NCI-H82 treated with DMSO at 0.1 percent for 48 hours (cell line): ENCODE measurements at regions not wholly inside any gene's neighbourhood (a gene's known extent, or its start where the extent isn't known, plus 50 kb on each side); places are given as distances from the start of the nearest gene placed in this dataset.
"Not testable (repeated sequence)": the region's sequence is repeated elsewhere in the genome, so short reads cannot be mapped to it uniquely, and the experiment has no call there.

Experiments
- DNase-seq: peaks from one replicate; lab custom pipeline; 2025; ENCODE audit not compliant: unreplicated experiment; lab: John Stamatoyannopoulos, UW

DNA sequence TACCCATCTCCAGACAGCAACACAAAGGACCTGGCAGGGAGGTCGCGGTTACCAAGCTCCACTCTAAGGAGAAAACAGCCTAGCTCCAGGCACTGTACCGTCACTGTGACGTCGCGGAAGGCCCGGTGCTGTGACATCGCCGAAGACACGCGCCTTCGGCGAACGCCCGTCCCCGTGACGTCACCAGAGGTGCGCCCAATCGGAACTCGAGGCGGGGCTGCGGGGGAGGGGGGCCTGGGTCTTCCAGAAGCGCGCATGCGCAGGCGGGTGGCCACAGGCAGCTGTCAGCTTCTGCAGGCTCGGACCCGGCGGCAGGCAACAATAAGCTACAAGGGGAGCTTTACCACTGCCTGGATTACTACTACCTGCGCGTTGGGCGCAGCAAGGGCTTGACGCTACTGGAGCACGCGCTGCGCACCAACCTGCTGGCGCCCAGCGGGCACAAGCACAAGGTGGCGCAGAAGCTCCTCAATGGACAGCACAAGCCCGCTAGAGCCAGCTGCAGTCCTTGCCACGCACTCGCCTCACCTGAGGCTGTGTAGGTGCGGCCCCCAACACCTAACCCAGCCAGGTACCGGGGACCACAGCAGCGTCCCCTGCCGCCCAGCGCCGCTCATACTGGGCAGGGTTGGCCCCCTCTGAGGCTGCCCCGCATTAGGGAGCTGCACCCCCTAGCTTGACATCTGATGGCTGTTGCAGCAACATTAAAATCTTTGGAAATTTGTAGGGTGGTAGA is 208.4 kb downstream of the TPST1 start:
- DNase-seq, result no peak

DNA sequence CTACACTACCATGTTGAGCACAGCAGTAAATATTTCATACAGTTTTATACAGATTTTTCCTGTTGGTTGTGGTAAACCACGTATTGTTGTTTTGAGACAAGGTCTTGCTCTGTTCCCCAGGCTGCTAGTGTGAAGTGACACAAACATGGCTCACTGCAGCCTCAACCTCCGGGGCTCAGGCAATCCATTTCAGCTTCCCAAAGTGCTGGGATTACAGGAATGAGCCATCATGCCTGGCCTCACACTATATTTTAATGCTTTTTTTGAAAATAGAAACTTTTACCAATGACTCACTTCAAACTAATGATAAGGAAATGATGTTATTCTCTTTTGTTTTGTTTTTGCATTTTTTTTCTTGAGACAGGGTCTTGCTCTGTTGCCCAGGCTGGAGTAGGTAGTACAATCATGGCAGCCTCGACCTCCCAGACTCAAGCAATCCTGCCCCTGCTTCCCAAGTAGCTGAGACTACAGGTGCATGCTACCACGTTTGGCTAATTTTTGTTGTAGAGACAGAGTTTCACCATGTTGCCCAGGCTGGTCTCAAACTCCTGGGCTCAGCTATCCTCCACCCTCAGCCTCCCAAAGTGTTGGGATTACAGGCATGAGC is 210.6 kb downstream of the TPST1 start:
- DNase-seq, result no peak

DNA sequence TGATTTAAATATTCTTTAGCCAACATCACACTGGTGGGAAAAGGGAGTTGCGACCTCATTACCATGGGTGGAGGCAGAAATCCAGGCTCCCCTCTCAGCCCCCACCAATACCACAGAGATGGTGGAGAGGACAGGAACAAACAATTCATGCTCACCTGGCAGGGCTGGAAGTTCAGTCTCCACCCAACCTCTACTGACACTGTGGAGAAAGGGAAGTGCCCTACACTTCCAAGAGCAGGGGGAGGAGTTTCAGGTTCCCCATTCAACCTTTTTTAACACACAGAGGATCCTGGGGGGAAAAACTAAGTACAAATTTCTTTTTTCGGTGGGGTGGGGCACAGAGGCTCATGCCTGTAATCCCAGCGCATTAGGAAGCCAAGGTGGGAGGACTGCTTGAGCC is 210.1 kb upstream of the KCTD7 start:
- no peak for DNase-seq

DNA sequence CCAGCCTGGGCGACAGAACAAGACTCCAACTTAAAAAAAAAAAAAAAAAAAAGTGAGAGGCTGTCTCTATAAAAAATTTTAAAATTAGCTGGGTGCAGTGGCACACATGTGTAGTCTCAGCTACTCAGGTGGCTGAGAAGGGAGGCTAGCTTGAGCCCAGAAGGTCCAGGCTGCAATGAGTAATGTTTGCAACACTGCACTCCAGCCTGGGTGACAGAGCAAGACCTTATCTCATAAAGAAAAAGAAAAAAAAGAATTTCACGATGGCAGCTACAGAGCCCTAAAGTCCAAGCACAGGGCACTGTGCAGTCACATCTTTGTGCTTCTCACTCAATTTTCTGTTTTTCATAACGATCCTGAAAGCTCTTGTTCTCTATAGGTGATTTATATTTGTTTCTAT is 209.5 kb upstream of the KCTD7 start:
- DNase-seq, result no peak

DNA sequence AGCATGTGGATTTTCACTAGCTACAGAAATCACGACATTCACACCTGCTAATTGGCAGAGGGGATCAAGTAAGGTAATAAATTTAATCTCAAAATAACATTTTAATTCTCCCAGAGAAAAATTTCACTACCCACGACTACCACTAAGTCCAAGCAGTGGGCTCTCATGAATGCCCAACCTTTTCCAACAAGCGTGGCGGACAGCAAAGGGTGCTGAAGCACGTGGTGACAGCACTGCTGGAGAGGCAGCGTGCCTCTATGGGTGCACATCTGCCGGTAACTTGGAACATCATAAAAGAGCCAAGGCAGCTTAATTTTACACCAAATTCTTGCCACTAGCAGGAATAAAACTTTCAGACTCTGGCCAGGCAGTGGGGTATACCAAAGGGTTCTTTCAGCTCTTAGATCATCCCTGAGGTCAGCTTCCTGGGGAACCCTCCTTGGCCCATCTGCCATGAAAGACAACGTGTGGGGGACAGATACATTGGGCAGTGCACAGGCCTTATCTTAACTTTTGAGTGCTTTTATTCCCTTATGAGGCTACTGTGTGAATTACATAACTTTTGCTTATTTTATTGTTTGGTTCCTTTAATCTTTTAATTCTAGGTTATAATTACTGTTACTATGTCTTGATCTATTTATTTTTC is 206.7 kb upstream of the KCTD7 start:
- DNase-seq, result no peak

DNA sequence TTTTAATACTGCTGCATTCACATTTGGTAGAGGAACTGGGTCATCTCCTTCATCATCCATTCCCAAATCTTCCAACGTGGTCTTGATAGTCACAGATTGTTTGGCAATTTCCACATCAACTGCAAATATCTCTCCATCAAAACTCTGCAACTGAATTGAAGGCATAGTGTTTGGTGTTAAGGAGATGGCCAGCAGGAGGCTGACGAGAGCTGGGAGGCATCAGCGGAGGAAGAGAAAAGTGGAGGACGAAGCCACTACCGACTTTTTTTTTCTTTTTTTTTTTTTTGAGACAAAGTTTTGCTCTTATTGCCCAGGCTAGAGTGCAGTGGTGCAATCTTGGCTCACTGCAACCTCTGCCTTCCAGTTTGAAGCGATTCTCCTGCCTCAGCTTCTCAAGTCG is 205.0 kb upstream of the KCTD7 start:
- DNase-seq, result no peak

GRCh38 chr7:66426332-66426731 is 202.3 kb upstream of the KCTD7 start:
- no peak for DNase-seq

GRCh38 chr7:66426996-66427395 is 201.7 kb upstream of the KCTD7 start:
- DNase-seq, result no peak

GRCh38 chr7:66427956-66428355 is 200.7 kb upstream of the KCTD7 start:
- DNase-seq, result no peak

DNA sequence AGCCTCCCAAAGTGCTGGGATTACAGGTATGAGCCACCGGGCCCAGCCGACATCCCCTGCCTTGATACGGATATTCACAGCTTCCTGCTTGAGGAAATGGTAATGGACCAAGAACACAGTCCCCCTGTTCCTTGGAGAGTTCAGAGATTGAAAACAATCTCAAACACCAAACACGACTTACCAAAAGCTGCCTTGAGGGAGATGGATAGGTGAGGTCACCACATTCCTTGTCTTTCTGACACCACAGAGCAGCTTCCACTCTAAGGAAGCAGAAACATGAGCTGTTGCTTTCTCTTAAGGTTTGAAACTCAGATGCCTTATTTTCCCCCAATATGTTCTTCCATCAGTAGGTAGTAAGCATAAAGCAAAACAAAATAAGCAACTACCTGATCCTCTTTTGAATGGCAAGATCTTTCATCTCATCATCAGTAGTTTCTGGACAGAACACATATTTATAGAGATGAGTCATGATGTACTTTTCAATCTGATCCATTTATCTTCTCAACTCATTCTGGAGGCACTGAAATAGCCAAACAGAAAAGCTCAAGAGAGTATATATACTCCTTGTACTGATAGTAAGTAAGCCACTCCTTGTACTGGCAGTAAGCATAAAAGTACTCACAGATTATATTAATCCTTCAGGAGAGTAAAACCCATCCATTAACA is 199.1 kb upstream of the KCTD7 start:
- no peak for DNase-seq

DNA sequence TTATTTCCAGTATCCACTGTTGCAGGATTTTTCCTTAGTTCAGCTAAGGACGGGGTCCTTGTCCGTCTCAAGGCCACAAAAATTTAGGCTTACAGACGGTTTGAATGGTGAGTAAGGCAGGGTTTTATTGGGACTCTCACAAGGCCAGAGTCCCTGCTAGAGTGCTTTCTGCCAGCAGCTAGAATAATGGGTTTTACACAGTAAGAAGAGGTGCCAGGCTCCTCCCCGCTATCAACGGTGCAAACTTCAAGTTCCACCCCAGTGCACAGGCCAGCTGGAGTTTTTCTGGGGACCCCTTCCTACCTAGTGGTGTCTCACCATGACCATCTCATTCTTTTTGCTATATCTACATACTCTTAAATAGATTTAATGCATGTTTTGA is 198.5 kb upstream of the KCTD7 start:
- no peak for DNase-seq

GRCh38 chr7:66438703-66439405 is 189.8 kb upstream of the KCTD7 start:
- not testable (repeated sequence) for DNase-seq

DNA sequence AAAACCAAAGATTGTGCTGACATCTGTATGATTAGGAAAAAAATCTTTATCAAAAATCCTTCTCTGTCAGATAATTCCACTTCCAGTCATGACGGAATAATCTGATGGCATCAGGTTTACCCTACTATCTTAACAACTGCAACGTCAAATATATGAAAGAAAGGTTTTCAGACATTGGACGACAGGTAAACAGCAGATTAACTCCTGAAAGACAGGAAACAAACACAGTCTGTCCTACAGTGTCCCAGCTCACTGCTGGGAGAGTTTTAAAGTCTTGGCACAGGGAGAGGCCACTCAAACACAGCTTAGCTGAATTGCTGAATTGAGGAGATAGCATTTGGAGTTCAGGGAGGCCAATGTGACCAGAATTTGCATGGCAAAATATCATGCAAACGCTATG is 186.3 kb upstream of the KCTD7 start:
- no peak for DNase-seq

DNA sequence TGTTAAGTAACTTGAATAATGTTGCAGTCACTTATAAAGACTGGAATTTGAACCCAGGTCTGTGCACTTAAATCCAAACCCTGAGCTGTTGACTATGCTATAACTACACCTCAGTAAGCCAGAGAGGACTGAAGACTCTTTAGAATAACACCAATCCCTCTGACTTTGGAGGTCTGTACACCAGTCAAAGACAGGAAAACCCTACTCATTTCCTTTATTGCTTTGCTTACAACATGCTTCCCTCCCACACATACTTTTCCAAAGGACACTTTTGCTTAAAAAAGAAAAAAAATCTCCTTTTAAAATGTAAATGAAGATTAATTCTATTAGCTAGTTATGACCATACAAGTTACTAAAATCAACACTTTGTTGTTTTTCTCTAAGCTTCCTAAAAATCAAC is 184.7 kb upstream of the KCTD7 start:
- DNase-seq, result no peak

- DNase-seq, result not testable (repeated sequence)
Observed at GRCh38 chr7:66447007-66447406, 181.7 kb upstream of the KCTD7 start.

DNA sequence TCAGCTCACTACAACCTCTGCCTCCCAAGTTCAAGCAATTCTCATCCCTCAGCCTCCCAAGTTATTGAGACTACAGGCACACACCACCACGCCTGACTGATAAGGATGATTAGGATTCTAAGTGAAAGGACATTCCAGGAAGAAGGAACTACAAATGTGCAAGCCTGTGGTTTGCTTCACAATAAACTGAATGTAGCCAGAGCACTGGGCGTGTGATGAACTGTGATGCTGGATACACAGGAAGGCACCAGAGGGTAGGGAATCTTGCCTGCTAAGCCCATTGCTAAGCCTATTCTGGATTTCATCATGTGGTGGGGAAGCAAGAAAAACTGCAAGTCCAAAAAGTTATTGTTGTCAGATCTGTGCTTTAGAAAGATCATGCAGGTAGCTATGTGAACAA is 177.9 kb upstream of the KCTD7 start:
- DNase-seq, result not testable (repeated sequence)

DNA sequence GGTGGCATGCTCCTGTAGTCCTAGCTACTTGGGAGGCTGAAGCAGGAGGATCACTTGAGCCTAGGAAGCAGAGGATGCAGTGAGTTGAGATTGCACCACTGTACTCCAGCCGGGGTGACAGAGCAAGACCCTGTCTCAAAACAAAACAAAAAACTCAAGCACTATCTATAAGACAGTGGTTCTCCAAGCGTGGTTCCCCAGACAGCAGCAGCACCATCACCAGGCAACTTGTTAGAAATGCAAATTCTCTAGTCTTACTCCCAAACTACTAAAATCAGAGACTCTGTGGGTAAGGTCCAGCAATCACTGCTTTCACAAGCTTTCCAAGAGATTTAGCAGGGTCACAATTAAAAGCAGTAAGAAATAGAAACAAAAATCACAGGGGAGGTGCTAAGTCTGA is 177.0 kb upstream of the KCTD7 start:
- DNase-seq, result not testable (repeated sequence)

GRCh38 chr7:66452165-66452564 is 176.5 kb upstream of the KCTD7 start:
- DNase-seq, result no peak

GRCh38 chr7:66453340-66453739 is 175.3 kb upstream of the KCTD7 start:
- DNase-seq, result no peak

DNA sequence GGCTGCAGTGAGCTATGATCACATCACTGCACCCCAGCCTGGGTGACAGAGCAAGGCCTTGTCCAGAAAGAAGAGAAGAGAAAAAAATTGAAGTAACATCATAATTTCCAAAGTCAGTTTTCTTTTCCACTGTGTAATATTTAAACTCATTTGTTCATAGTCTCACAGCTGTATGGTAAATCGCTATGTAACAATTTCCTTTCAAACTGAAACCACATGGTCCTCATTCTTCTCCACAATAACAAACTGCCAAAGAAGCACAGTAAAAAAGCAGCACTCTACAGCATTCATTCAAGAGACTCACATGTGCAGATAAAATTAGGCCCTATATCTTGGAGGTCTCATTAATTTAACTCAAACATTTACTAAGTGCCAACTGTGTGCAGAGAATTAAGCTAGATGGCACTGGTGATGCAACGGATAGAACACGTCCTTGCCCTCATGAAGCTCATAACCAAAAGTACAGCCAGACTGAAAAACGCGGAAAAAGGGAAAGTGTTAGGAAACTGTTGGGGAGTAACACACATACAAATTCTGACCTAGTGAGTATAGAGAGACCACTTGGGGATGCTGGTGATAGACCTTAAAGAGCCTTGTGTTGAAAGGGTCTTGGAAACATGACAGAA is 174.0 kb upstream of the KCTD7 start:
- no peak for DNase-seq

GRCh38 chr7:66455432-66455831 is 173.2 kb upstream of the KCTD7 start:
- DNase-seq, result not testable (repeated sequence)
